ENCODE measurements at regions not wholly inside any gene's neighbourhood (a gene's known extent, or its start where the extent isn't known, plus 50 kb on each side); places are given as distances from the start of the nearest gene placed in this dataset.

- no peak for DNase-seq (ENCODE audit: low read depth)
These were observed 359.9 kb downstream of the TXNL1 start for GRCh38 chr18:56278421-56279003.

- no peak for DNase-seq (ENCODE audit: low read depth)
These were observed 361.9 kb downstream of the TXNL1 start for GRCh38 chr18:56276466-56276865.

- DNase-seq (ENCODE audit: low read depth) = no peak
These were observed 364.7 kb downstream of the TXNL1 start for GRCh38 chr18:56273541-56274219.

GRCh38 chr18:56270671-56271250 is 367.6 kb downstream of the TXNL1 start:
- DNase-seq (ENCODE audit: low read depth) = no peak

GRCh38 chr18:56269958-56270357 is 368.4 kb downstream of the TXNL1 start:
- no peak for DNase-seq (ENCODE audit: low read depth)

GRCh38 chr18:56268952-56269351 is 369.4 kb downstream of the TXNL1 start:
- no peak for DNase-seq (ENCODE audit: low read depth)

- DNase-seq (ENCODE audit: low read depth) = no peak
These were observed 371.1 kb downstream of the TXNL1 start for GRCh38 chr18:56267334-56267733.

- no peak for DNase-seq (ENCODE audit: low read depth)
These were observed 380.2 kb downstream of the TXNL1 start for GRCh38 chr18:56258178-56258577.

GRCh38 chr18:56257205-56257604 is 381.2 kb downstream of the TXNL1 start:
- no peak for DNase-seq (ENCODE audit: low read depth)

- DNase-seq (ENCODE audit: low read depth) = no peak
These were observed 381.7 kb downstream of the TXNL1 start for GRCh38 chr18:56256659-56257058.

GRCh38 chr18:56255381-56255780 is 383.0 kb downstream of the TXNL1 start:
- DNase-seq (ENCODE audit: low read depth) = no peak

GRCh38 chr18:56252456-56252855 is 385.9 kb downstream of the TXNL1 start:
- DNase-seq (ENCODE audit: low read depth) = no peak

GRCh38 chr18:56248610-56249235 is 389.7 kb downstream of the TXNL1 start:
- no peak for DNase-seq (ENCODE audit: low read depth)

- no peak for DNase-seq (ENCODE audit: low read depth)
These were observed 391.5 kb downstream of the TXNL1 start for GRCh38 chr18:56246916-56247315.

GRCh38 chr18:56245866-56246580 is 392.4 kb downstream of the TXNL1 start:
- no peak for DNase-seq (ENCODE audit: low read depth)

- no peak for DNase-seq (ENCODE audit: low read depth)
These were observed 398.0 kb downstream of the TXNL1 start for GRCh38 chr18:56240405-56240804.

- no peak for DNase-seq (ENCODE audit: low read depth)
These were observed 399.8 kb downstream of the TXNL1 start for GRCh38 chr18:56238576-56238975.

GRCh38 chr18:56235481-56236013 is 402.8 kb downstream of the TXNL1 start:
- DNase-seq (ENCODE audit: low read depth) = no peak

- no peak for DNase-seq (ENCODE audit: low read depth)
These were observed 403.3 kb downstream of the TXNL1 start for GRCh38 chr18:56235071-56235470.

- DNase-seq (ENCODE audit: low read depth) = no peak
These were observed 404.8 kb downstream of the TXNL1 start for GRCh38 chr18:56233595-56233994.

- DNase-seq (ENCODE audit: low read depth) = no peak
These were observed 412.4 kb downstream of the TXNL1 start for GRCh38 chr18:56226025-56226424.

All from CMK (cell line).